K562 (cell line): ENCODE measurements at regions not wholly inside any gene's neighbourhood (a gene's known extent, or its start where the extent isn't known, plus 50 kb on each side); places are given as distances from the start of the nearest gene placed in this dataset.

Experiments
- ESRRA ChIP-seq: fragments of 450-650 bp; IDR thresholded peaks from 2 replicates; pipeline ENCODE4 v1.6.1; 2014; ENCODE audit warnings: low read depth, mild to moderate bottlenecking, moderate library complexity, borderline replicate concordance
- ETV1 ChIP-seq: fragments of 450-650 bp; conservative IDR thresholded peaks from 2 replicates; pipeline ENCODE4 v1.6.1; 2016; ENCODE audit warnings: missing genetic modification characterization, control low read depth, low read depth, missing compliant biosample characterization
- EZH2 ChIP-seq: IDR thresholded peaks from 2 replicates; pipeline ENCODE4 v1.6.1; 2012; ENCODE audit warnings: low read depth, mild to moderate bottlenecking, inconsistent platforms, low read length, borderline replicate concordance
- FOXP4 ChIP-seq: sonication (generic); formaldehyde crosslinking; IDR thresholded peaks from 2 replicates; pipeline ENCODE4 v1.8.0; 2022; ENCODE audit warnings: mild to moderate bottlenecking, missing genetic modification reagents, borderline replicate concordance
- MAZ ChIP-seq, 2 experiments: fragments of 450-650 bp in 1 of 2; sonication (generic) in 1 of 2; formaldehyde crosslinking; IDR thresholded peaks in 1 of 2; conservative IDR thresholded peaks in 1 of 2; 2 replicates each; pipeline versions ENCODE4 v1.4.0 to v1.5.0; 2020; ENCODE audit warnings: mild to moderate bottlenecking in 1 of 2, missing genetic modification reagents in 1 of 2
- NFIC ChIP-seq: fragments of 450-650 bp; IDR thresholded peaks from 2 replicates; pipeline ENCODE4 v1.6.1; 2017; ENCODE audit warnings: mild to moderate bottlenecking, inconsistent platforms
- PHB2 ChIP-seq: fragments of 450-650 bp; IDR thresholded peaks from 2 replicates; pipeline ENCODE4 v1.6.1; 2017; ENCODE audit warnings: low read depth
- SMARCB1 ChIP-seq: IDR thresholded peaks from 2 replicates; pipeline ENCODE4 v1.6.1; 2011; ENCODE audit warnings: improper control_type of control experiment, low read depth; ENCODE audit not compliant: insufficient read length
- TCFL5 ChIP-seq: fragments of 250-450 bp; sonication (Bioruptor Pico); conservative IDR thresholded peaks from 2 replicates; pipeline ENCODE4 v1.6.1; 2021; ENCODE audit warnings: mild to moderate bottlenecking, moderate library complexity, matching md5 sums
- UBTF ChIP-seq, 2 experiments: IDR thresholded peaks; 2 replicates each; pipeline ENCODE4 v1.6.1; 2012; ENCODE audit warnings: improper control_type of control experiment in 2 of 2, low read depth in 2 of 2, low read length in 2 of 2, borderline replicate concordance in 1 of 2
- ZNF133 ChIP-seq: fragments of 250-450 bp; sonication (Bioruptor Pico); IDR thresholded peaks from 2 replicates; pipeline ENCODE4 v1.4.0; 2020; ENCODE audit warnings: mild to moderate bottlenecking
- TF ChIP-seq, protein P1 (sequence below), 2 experiments: fragments of 200-800 bp in 1 of 2; sonication (Bioruptor generic) in 1 of 2; sonication (generic) in 1 of 2; formaldehyde crosslinking in 1 of 2; IDR thresholded peaks in 1 of 2; conservative IDR thresholded peaks in 1 of 2; 2 replicates each; pipeline versions ENCODE4 v1.5.0 to v1.6.1; 2016 to 2020; ENCODE audit warnings: missing compliant biosample characterization in 1 of 2, missing genetic modification characterization in 1 of 2, missing genetic modification reagents in 1 of 2

DNA sequence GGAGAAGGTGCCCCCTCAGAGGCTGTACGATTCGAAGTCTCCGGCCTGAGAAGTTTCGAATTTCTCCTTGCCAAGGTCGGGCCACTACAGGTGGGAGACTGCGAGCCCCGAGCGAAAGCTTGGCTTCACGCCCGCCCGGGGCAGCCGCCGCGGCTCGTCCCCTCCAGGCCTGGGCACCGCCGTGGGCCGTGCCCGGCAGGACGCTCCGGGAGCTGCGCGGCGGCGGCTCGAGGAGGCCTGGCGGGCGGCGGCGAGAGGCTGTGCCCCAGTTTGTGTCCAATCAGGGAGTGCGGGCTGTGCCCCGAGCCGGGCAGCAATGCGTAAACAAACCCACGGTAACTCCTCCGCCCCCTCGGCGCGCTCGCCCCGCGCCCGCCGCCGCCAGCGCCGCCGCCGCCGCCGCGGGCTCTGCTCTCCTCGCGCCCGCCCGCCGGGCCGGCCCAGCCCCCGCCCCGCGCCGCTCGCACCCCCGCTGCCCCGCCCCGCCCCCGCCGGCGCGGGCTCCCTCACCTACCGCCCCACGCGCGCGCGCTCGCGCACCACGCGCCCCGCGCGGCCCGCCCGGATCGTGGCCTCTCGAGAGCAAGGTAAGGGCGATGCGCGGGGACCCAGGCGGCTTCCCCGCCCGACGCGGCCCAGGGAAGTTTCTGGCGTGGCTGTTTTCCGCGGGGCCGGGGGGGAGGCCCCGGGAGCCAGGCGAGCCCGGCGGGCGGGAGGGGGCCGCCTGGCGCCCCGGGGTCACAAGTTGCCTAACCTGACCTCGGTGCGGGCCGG, 57.8 kb upstream of the PCGF5 start (continued):
- TF ChIP-seq NFIC (0 out of 2 replicates have a peak, but pooled peaks have one; percentile 8), EZH2 (no peak), PHB2 (no peak), UBTF (IDR thresholded peaks at IDR 0.05; ENCODE audit: borderline replicate concordance in 1 of 2, low read depth in 2 of 2, low read length in 2 of 2) (0 out of 4 replicates have a peak, but pooled peaks of 1 of the 2 experiments have one; percentile 21), TCFL5 (CRISPR knock-in tag) (no peak), SMARCB1 (no peak), FOXP4 (CRISPR knock-in tag) (no peak), ZNF133 (CRISPR knock-in tag) (no peak), ETV1 (tag) (no peak), MAZ (CRISPR knock-in tag; conservative IDR thresholded peaks at IDR 0.05 in 1 of 2, IDR thresholded peaks at IDR 0.05 in 1 of 2) (peak in 1 of 2 experiments; percentile 27; a peak in 1 of 4 replicates), ESRRA (0 out of 2 replicates have a peak, but pooled peaks have one; percentile 15)
- TF ChIP-seq, protein P1, sequence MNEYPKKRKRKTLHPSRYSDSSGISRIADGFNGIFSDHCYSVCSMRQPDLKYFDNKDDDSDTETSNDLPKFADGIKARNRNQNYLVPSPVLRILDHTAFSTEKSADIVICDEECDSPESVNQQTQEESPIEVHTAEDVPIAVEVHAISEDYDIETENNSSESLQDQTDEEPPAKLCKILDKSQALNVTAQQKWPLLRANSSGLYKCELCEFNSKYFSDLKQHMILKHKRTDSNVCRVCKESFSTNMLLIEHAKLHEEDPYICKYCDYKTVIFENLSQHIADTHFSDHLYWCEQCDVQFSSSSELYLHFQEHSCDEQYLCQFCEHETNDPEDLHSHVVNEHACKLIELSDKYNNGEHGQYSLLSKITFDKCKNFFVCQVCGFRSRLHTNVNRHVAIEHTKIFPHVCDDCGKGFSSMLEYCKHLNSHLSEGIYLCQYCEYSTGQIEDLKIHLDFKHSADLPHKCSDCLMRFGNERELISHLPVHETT (CRISPR knock-in tag; conservative IDR thresholded peaks at IDR 0.05 in 1 of 2, IDR thresholded peaks at IDR 0.05 in 1 of 2) = peak in 1 of 2 experiments; percentile 32; a peak in 1 of 4 replicates
